MM.1S (cell line): ENCODE measurements at regions not wholly inside any gene's neighbourhood (a gene's known extent, or its start where the extent isn't known, plus 50 kb on each side); places are given as distances from the start of the nearest gene placed in this dataset.
"Not testable (repeated sequence)": the region's sequence is repeated elsewhere in the genome, so short reads cannot be mapped to it uniquely, and the experiment has no call there.

Experiments used
- EZH2 ChIP-seq: fragments of 300-600 bp; sonication (generic); optimal IDR thresholded peaks from 2 replicates; pipeline ENCODE3; 2017; ENCODE audit warnings: low read depth, mild to moderate bottlenecking, antibody characterized with exemption, low read length, mixed read lengths
- TF ChIP-seq, protein P1 (sequence below): fragments of 300-600 bp; sonication (generic); IDR thresholded peaks from 2 replicates; pipeline ENCODE4 v1.5.1; 2016; ENCODE audit warnings: antibody characterized with exemption, low read length, mixed read lengths

DNA sequence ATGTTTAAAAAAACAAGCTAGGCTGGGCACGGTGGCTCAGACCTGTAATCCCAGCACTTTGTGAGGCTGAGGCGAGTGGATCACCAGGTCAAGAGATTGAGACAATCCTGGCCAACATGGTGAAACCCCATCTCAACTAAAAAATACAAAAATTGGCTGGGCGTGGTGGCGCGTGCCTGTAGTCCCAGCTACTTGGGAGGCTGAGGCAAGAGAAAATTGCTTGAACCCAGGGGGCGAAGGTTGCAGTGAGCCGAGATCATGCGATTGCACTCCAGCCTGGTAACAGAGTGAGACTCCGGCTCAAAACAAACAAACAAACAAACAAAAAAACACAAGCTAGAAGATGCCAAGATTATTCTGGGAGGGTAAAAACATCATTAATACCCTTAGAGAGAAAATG, 172.3 kb downstream of the AVL9 start:
- TF ChIP-seq, protein P1, sequence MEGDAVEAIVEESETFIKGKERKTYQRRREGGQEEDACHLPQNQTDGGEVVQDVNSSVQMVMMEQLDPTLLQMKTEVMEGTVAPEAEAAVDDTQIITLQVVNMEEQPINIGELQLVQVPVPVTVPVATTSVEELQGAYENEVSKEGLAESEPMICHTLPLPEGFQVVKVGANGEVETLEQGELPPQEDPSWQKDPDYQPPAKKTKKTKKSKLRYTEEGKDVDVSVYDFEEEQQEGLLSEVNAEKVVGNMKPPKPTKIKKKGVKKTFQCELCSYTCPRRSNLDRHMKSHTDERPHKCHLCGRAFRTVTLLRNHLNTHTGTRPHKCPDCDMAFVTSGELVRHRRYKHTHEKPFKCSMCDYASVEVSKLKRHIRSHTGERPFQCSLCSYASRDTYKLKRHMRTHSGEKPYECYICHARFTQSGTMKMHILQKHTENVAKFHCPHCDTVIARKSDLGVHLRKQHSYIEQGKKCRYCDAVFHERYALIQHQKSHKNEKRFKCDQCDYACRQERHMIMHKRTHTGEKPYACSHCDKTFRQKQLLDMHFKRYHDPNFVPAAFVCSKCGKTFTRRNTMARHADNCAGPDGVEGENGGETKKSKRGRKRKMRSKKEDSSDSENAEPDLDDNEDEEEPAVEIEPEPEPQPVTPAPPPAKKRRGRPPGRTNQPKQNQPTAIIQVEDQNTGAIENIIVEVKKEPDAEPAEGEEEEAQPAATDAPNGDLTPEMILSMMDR = not testable (repeated sequence)
- not testable (repeated sequence) for TF ChIP-seq EZH2
